ENCODE measurements at regions not wholly inside any gene's neighbourhood (a gene's known extent, or its start where the extent isn't known, plus 50 kb on each side); places are given as distances from the start of the nearest gene placed in this dataset.
"Not testable (repeated sequence)": the region's sequence is repeated elsewhere in the genome, so short reads cannot be mapped to it uniquely, and the experiment has no call there.

GRCh38 chr22:47302587-47302986, 540.1 kb downstream of the TBC1D22A start:
- H2AK5ac ChIP-seq (ENCODE audit: low read depth, low read length); H4K8ac ChIP-seq (ENCODE audit: low read depth in 2 of 2, low read length in 2 of 2); H3K9me1 ChIP-seq (ENCODE audit: insufficient read depth, low read length); H3K9me3 ChIP-seq (ENCODE audit: control insufficient read depth, insufficient read depth, low read length); H4K91ac ChIP-seq (ENCODE audit: insufficient read depth, low read depth, low read length); H3K56ac ChIP-seq (ENCODE audit: extremely low read depth, insufficient read depth, low read length); H3K36me3 ChIP-seq (ENCODE audit: control insufficient read depth, insufficient read depth, low read length); CTCF ChIA-PET; in situ Hi-C loops (cut with MboI; ENCODE audit: low sequenced_read_pairs); H2BK5ac ChIP-seq (ENCODE audit: low read depth, low read length, poor library complexity, severe bottlenecking); H2AK9ac ChIP-seq (replicated peaks; ENCODE audit: low read depth, low read length, poor library complexity); H3K4me1 ChIP-seq (ENCODE audit: control insufficient read depth, insufficient read depth, low read length); POLR2A ChIA-PET (ENCODE audit: unreplicated experiment); H2BK15ac ChIP-seq (ENCODE audit: low read depth, low read length); dilution Hi-C loops (cut with HindIII; ENCODE audit: low sequenced_read_pairs, unreplicated experiment); H3K9ac ChIP-seq (ENCODE audit: low read depth, low read length); H3K27me3 ChIP-seq (ENCODE audit: control insufficient read depth, insufficient read depth, low read length); H4K5ac ChIP-seq (ENCODE audit: low read depth, low read length); H3K18ac ChIP-seq (ENCODE audit: low read depth, low read length); H3K4me3 ChIP-seq (ENCODE audit: insufficient read depth, low read depth, low read length); H3K4me2 ChIP-seq (ENCODE audit: low read depth, low read length); H3K79me1 ChIP-seq (ENCODE audit: low read depth in 1 of 2, low read length in 2 of 2); DNase-seq; intact Hi-C loops (cut with micrococcal nuclease); H4K20me1 ChIP-seq (ENCODE audit: insufficient read depth, low read length); BruUV-seq (replicated peaks); H3K27ac ChIP-seq (ENCODE audit: insufficient read depth, low read length); H3K14ac ChIP-seq (replicated peaks; ENCODE audit: low read depth, low read length); H2BK120ac ChIP-seq (ENCODE audit: low read depth, low read length); H3K23ac ChIP-seq (ENCODE audit: low read depth, low read length); H3K4ac ChIP-seq (ENCODE audit: low read depth, low read length); H2BK20ac ChIP-seq (ENCODE audit: low read depth, low read length); ATAC-seq (ENCODE audit: low read depth); H2AFZ ChIP-seq (replicated peaks; ENCODE audit: low read length, poor library complexity): not testable (repeated sequence)
- 100% methylated on average over 1 of the region's 1 CpG; no CpG with 5 or more reads in 1 of the 2 experiments for WGBS, 2 experiments (ENCODE audit: extremely low coverage in 2 of 2, insufficient read length in 1 of 2)

Data from IMR-90 (cell line).